K562 (cell line): ENCODE measurements at regions not wholly inside any gene's neighbourhood (a gene's known extent, or its start where the extent isn't known, plus 50 kb on each side); places are given as distances from the start of the nearest gene placed in this dataset.

ENCODE experiments used
- ATAC-seq: fragments of 200-7000 bp; cut with Tn5 transposase; 3 replicates; pipeline ENCODE4 v1.9.1; 2020; ENCODE audit warnings: moderate library complexity
- BruUV-seq: library from RNA; stranded (reverse); fragments of 400-500 nt; replicated peaks from 2 replicates; lab custom pipeline; 2021; lab: Mats Ljungman, UMichigan
- CTCF ChIA-PET: fragments of 300-600 bp; formaldehyde crosslinking; extraction: SDS; loops from one replicate; lab custom pipeline; 2021; ENCODE audit warnings: low intra/inter-chr PET ratio; lab: Yijun Ruan, JAX
- POLR2A ChIA-PET: fragments of 300-600, 350-650 bp; sonication (Branson Sonifier 250); formaldehyde crosslinking; extraction: SDS; loops from one replicate; lab custom pipeline; 2021; ENCODE audit warnings: antibody characterized with exemption, inconsistent platforms; lab: Yijun Ruan, JAX
- DNase-seq, 4 experiments: peaks; one replicate each; pipeline versions ENCODE4 v3.0.0 to v3.0.0-alpha.2; 2011 to 2018; ENCODE audit warnings: low spot score in 3 of 4, mixed read lengths in 3 of 4; ENCODE audit errors: extremely low read depth in 1 of 4
- FAIRE-seq: peaks from 2 replicates; lab custom pipeline; 2011; peaks lifted over from hg19 to GRCh38; lab: Jason Lieb, UNC
- H2AFZ ChIP-seq: 2 replicates; pipeline ENCODE4 v1.6.0; 2011; ENCODE audit warnings: low read depth, low read length, control low read depth, inconsistent platforms
- H3K27ac ChIP-seq: fragments of 200-600 bp; 3 replicates; pipeline ENCODE4 v1.8.0; 2011; ENCODE audit warnings: low read depth, mild to moderate bottlenecking, control low read depth, inconsistent platforms, low read length, moderate library complexity, mixed read lengths; ENCODE audit errors: extremely low read depth
- H3K27me3 ChIP-seq, 2 experiments: fragments of 300-600 bp in 1 of 2; 2 replicates in 1 of 2; 3 replicates in 1 of 2; pipeline versions ENCODE4 v1.6.0 to v1.8.0; 2011; ENCODE audit warnings: inconsistent platforms in 2 of 2, low read length in 2 of 2, mild to moderate bottlenecking in 1 of 2, mixed read lengths in 1 of 2, moderate library complexity in 1 of 2; ENCODE audit not compliant: control insufficient read depth in 2 of 2, insufficient read depth in 2 of 2
- H3K36me3 ChIP-seq: fragments of 300-600 bp; 3 replicates; pipeline ENCODE4 v1.8.0; 2011; ENCODE audit warnings: mild to moderate bottlenecking, low read length, inconsistent platforms; ENCODE audit not compliant: control insufficient read depth, insufficient read depth
- H3K4me1 ChIP-seq, 2 experiments: fragments of 200-600 bp in 1 of 2; replicated peaks in 1 of 2; 2 replicates in 1 of 2; 3 replicates in 1 of 2; pipeline versions ENCODE4 v1.5.1 to v1.8.0; 2011; ENCODE audit warnings: inconsistent platforms in 2 of 2, low read length in 2 of 2, mild to moderate bottlenecking in 1 of 2, mixed read lengths in 1 of 2, moderate library complexity in 1 of 2; ENCODE audit not compliant: control insufficient read depth in 2 of 2, insufficient read depth in 2 of 2
- H3K4me2 ChIP-seq: 2 replicates; pipeline ENCODE4 v1.6.1; 2011; ENCODE audit warnings: low read length, control low read depth, inconsistent platforms, mixed read lengths; ENCODE audit not compliant: insufficient read depth
- H3K4me3 ChIP-seq: fragments of 200-600 bp; sonication (generic), shearing (Covaris generic); 2 replicates; pipeline ENCODE4 v1.5.1; 2016; ENCODE audit warnings: control low read depth, inconsistent platforms
- H3K79me2 ChIP-seq: fragments of 200-600 bp; 3 replicates; pipeline ENCODE4 v1.8.0; 2011; ENCODE audit warnings: low read length, inconsistent platforms; ENCODE audit not compliant: control insufficient read depth, insufficient read depth
- H3K9ac ChIP-seq, 2 experiments: 2 replicates each; pipeline versions ENCODE4 v1.6.0 to v1.6.1; 2011; ENCODE audit warnings: low read depth in 2 of 2, low read length in 2 of 2, control low read depth in 1 of 2, inconsistent platforms in 1 of 2, mild to moderate bottlenecking in 1 of 2, mixed read lengths in 1 of 2; ENCODE audit not compliant: insufficient read depth in 1 of 2
- H3K9me1 ChIP-seq: one replicate; pipeline ENCODE4 v1.6.0; 2011; ENCODE audit warnings: inconsistent platforms, mild to moderate bottlenecking, low read length, moderate library complexity; ENCODE audit not compliant: control insufficient read depth, insufficient read depth
- H3K9me3 ChIP-seq: replicated peaks from 2 replicates; pipeline ENCODE4 v1.5.1; 2011; ENCODE audit warnings: low read depth, low read length, inconsistent platforms; ENCODE audit not compliant: control insufficient read depth, insufficient read depth
- H4K20me1 ChIP-seq: replicated peaks from 2 replicates; pipeline ENCODE4 v1.6.1; 2011; ENCODE audit warnings: low read length, inconsistent platforms, mixed read lengths; ENCODE audit not compliant: control insufficient read depth, insufficient read depth
- ADNP ChIP-seq: fragments of 200-800 bp; sonication (Bioruptor generic); IDR thresholded peaks from 2 replicates; pipeline ENCODE4 v1.6.1; 2016; ENCODE audit warnings: missing genetic modification characterization, missing compliant biosample characterization
- BRD9 ChIP-seq: fragments of 450-650 bp; IDR thresholded peaks from 2 replicates; pipeline ENCODE4 v1.6.1; 2018; ENCODE audit warnings: low read depth; ENCODE audit not compliant: partially characterized antibody
- EGR1 ChIP-seq: fragments of 450-650 bp; conservative IDR thresholded peaks from 2 replicates; pipeline ENCODE4 v1.6.1; 2017; ENCODE audit warnings: mild to moderate bottlenecking
- ELF2 ChIP-seq: fragments of 250-450 bp; sonication (Bioruptor Pico); IDR thresholded peaks from 2 replicates; pipeline ENCODE4 v1.5.0; 2021; ENCODE audit warnings: mild to moderate bottlenecking
- STAT6 ChIP-seq: sonication (generic); formaldehyde crosslinking; IDR thresholded peaks from 2 replicates; pipeline ENCODE4 v1.8.1; 2023; ENCODE audit warnings: mild to moderate bottlenecking, missing genetic modification reagents
- TRIM24 ChIP-seq, 2 experiments: fragments of 450-650 bp; IDR thresholded peaks; 2 replicates each; pipeline ENCODE4 v1.6.1; 2016
- ZFP36 ChIP-seq: fragments of 150-350 bp; IDR thresholded peaks from 2 replicates; pipeline ENCODE4 v1.6.1; 2018; ENCODE audit warnings: low read length, low read depth; ENCODE audit not compliant: partially characterized antibody
- ZFP91 ChIP-seq: sonication (generic); formaldehyde crosslinking; IDR thresholded peaks from 2 replicates; pipeline ENCODE4 v1.8.0; 2022; ENCODE audit warnings: mild to moderate bottlenecking, missing genetic modification reagents
- ZKSCAN3 ChIP-seq: fragments of 250-450 bp; sonication (Bioruptor Pico); IDR thresholded peaks from 2 replicates; pipeline ENCODE4 v1.4.0; 2020
- ZNF239 ChIP-seq: fragments of 250-450 bp; sonication (Bioruptor Pico); IDR thresholded peaks from 2 replicates; pipeline ENCODE4 v1.4.0; 2020; ENCODE audit warnings: mild to moderate bottlenecking
- WGBS: fragments of 100-300 bp; shearing (Covaris generic); methylation state at CpG from one replicate; pipeline ENCODE4 v1.1.6; 2016; ENCODE audit warnings: low coverage, mixed read lengths; ENCODE audit not compliant: insufficient coverage; ENCODE audit errors: missing lambda C conversion rate; 5-methylcytosine and 5-hydroxymethylcytosine counted together
- in situ Hi-C: fragments of 300-500 bp; cut with MboI; formaldehyde crosslinking; loops from 4 replicates; pipeline ENCODE4 v1.15.0; 2018; ENCODE audit warnings: inconsistent platforms, mixed read lengths
- intact Hi-C: fragments of 100-400 bp; cut with micrococcal nuclease; formaldehyde crosslinking; loops from 2 replicates; pipeline ENCODE4 v1.14.2; 2022
- TF ChIP-seq, protein P1 (sequence below), 2 experiments: fragments of 450-650 bp in 1 of 2; sonication (generic) in 1 of 2; formaldehyde crosslinking; conservative IDR thresholded peaks; 2 replicates each; pipeline versions ENCODE4 v1.4.0 to v1.8.1; 2020 to 2022; ENCODE audit warnings: mild to moderate bottlenecking in 1 of 2, missing genetic modification reagents in 1 of 2
- TF ChIP-seq, protein P2 (sequence below), 2 experiments: IDR thresholded peaks; 2 replicates each; pipeline ENCODE4 v1.6.1; 2012; ENCODE audit warnings: improper control_type of control experiment in 2 of 2, low read depth in 2 of 2, low read length in 2 of 2, borderline replicate concordance in 1 of 2

- in situ Hi-C loops, result no loop called here
- H3K9me3 ChIP-seq, result no peaks in the 10 kb centered on the region; the same call in 1 of the 2 replicates
- H3K9me1 ChIP-seq, result no peaks in the 10 kb centered on the region
- intact Hi-C loops, result no loop called here
- H3K9ac ChIP-seq, result no peak overlapping the region
- peaks cover 0 to 5% of the 10 kb centered on the region in 2 experiments; a peak in 1 of 5 replicates for H3K4me1 ChIP-seq
- WGBS, result 2% methylated on average over 9 of the region's 9 CpGs
- no TSS peak for BruUV-seq
- H3K79me2 ChIP-seq, result no peaks in the 10 kb centered on the region
- ATAC-seq, result no peak
- H3K36me3 ChIP-seq, result no peaks in the 10 kb centered on the region
- POLR2A ChIA-PET, result interaction anchor here (1.6 kb wide), 1 partner anchor 10 kb away, joined by 6 read pairs; no protein-coding TSS in a partner anchor
- TF ChIP-seq, protein P1, sequence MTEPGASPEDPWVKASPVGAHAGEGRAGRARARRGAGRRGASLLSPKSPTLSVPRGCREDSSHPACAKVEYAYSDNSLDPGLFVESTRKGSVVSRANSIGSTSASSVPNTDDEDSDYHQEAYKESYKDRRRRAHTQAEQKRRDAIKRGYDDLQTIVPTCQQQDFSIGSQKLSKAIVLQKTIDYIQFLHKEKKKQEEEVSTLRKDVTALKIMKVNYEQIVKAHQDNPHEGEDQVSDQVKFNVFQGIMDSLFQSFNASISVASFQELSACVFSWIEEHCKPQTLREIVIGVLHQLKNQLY (CRISPR knock-in tag; conservative IDR thresholded peaks at IDR 0.05), result no peak
- TF ChIP-seq ZFP91 (CRISPR knock-in tag) (no peak), STAT6 (CRISPR knock-in tag) (no peak), ZKSCAN3 (CRISPR knock-in tag) (no peak), BRD9 (no peak), EGR1 (no peak), ADNP (tag) (no peak), TRIM24 (IDR thresholded peaks at IDR 0.05) (no peak), ELF2 (CRISPR knock-in tag) (no peak), ZFP36 (no peak), ZNF239 (no peak)
- TF ChIP-seq, protein P2, sequence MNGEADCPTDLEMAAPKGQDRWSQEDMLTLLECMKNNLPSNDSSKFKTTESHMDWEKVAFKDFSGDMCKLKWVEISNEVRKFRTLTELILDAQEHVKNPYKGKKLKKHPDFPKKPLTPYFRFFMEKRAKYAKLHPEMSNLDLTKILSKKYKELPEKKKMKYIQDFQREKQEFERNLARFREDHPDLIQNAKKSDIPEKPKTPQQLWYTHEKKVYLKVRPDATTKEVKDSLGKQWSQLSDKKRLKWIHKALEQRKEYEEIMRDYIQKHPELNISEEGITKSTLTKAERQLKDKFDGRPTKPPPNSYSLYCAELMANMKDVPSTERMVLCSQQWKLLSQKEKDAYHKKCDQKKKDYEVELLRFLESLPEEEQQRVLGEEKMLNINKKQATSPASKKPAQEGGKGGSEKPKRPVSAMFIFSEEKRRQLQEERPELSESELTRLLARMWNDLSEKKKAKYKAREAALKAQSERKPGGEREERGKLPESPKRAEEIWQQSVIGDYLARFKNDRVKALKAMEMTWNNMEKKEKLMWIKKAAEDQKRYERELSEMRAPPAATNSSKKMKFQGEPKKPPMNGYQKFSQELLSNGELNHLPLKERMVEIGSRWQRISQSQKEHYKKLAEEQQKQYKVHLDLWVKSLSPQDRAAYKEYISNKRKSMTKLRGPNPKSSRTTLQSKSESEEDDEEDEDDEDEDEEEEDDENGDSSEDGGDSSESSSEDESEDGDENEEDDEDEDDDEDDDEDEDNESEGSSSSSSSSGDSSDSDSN (IDR thresholded peaks at IDR 0.05; ENCODE audit: borderline replicate concordance in 1 of 2, low read depth in 2 of 2, low read length in 2 of 2), result no peak
- H3K4me2 ChIP-seq, result no peak overlapping the region
- H3K27me3 ChIP-seq, result peaks cover 59 to 72% of the 10 kb centered on the region in 2 experiments
- no peak overlapping the region for H3K4me3 ChIP-seq
- no peak overlapping the region for H3K27ac ChIP-seq
- no peak for FAIRE-seq
- H4K20me1 ChIP-seq, result 0 out of 2 replicates have a peak, but pooled peaks cover 2% of the 10 kb centered on the region
- CTCF ChIA-PET, result no interaction called here
- DNase-seq, result no peak
- H2AFZ ChIP-seq, result no peak overlapping the region
Measured at GRCh38 chr6:167677422-167677789, 149.3 kb upstream of the AFDN start.
